ENCODE measurements at regions not wholly inside any gene's neighbourhood (a gene's known extent, or its start where the extent isn't known, plus 50 kb on each side); places are given as distances from the start of the nearest gene placed in this dataset.

GRCh38 chr15:77715051-77715450 lies 82.3 kb upstream of the LINGO1 start:
- TF ChIP-seq CTCF (IDR thresholded peaks at IDR 0.05) = no peak
- no peak for TF ChIP-seq EZH2 (IDR thresholded peaks at IDR 0.05; ENCODE audit: borderline replicate concordance, insufficient read depth, low read depth, low read length, poor library complexity, severe bottlenecking)

All from B cell (primary cell).